Globus pallidus (tissue), 1 donor: ENCODE measurements at regions not wholly inside any gene's neighbourhood (a gene's known extent, or its start where the extent isn't known, plus 50 kb on each side); places are given as distances from the start of the nearest gene placed in this dataset.

Experiments used
- DNase-seq: peaks from one replicate; pipeline ENCODE4 v3.0.0-alpha.2; 2015; ENCODE audit warnings: low spot score

GRCh38 chr11:93963072-93963471 lies 58.1 kb upstream of the HEPHL1 start:
- DNase-seq: no peak

GRCh38 chr11:93967258-93967657 lies 53.9 kb upstream of the HEPHL1 start:
- no peak for DNase-seq

- DNase-seq: no peak
These were observed 53.2 kb upstream of the HEPHL1 start for GRCh38 chr11:93967944-93968343.

GRCh38 chr11:93969925-93970922 lies 50.9 kb upstream of the HEPHL1 start:
- DNase-seq: no peak
